ENCODE measurements at regions not wholly inside any gene's neighbourhood (a gene's known extent, or its start where the extent isn't known, plus 50 kb on each side); places are given as distances from the start of the nearest gene placed in this dataset.

DNA sequence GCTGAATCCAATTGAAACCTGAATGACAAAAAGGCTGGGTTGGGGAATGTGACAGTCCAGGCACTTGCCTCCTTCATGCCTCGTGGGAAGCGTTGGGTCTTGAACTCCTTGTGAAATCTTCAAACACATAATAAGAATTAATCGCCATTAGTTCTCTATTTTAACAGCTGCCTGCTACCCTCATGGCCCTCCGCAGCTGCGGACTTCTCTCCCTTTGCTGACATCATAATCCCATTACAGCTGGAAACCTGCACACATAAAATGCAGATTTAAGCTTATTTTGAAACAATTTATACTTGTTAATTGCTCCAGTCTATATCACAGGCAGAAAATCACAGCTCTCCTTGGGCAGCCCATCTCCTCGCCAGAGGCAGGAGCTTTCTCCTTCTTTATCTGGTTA is 403.0 kb upstream of the MKI67 start:
- no peaks in the 10 kb centered on the region for H3K36me3 ChIP-seq
- DNase-seq: no peak
- no peaks in the 10 kb centered on the region for H3K27me3 ChIP-seq
- peaks cover 0 to 4% (median 0%) of the 10 kb centered on the region in 4 donors for H3K4me1 ChIP-seq
- H3K9me3 ChIP-seq: no peaks in the 10 kb centered on the region
- H3K4me3 ChIP-seq: no peak overlapping the region
- intact Hi-C loops (cut with DNase I): loop anchor here (2.0 kb wide), 1 partner anchor 204 kb away; no protein-coding TSS in a partner anchor
- WGBS, 2 donors: 75 to 76% methylated on average over 6 of the region's 6 CpGs
- H3K27ac ChIP-seq: no peak overlapping the region
- TF ChIP-seq POLR2AphosphoS5 (IDR thresholded peaks at IDR 0.05) (no peak), POLR2A (IDR thresholded peaks at IDR 0.05) (no peak), EP300 (IDR thresholded peaks at IDR 0.05) (no peak)
- TF ChIP-seq, protein P1, sequence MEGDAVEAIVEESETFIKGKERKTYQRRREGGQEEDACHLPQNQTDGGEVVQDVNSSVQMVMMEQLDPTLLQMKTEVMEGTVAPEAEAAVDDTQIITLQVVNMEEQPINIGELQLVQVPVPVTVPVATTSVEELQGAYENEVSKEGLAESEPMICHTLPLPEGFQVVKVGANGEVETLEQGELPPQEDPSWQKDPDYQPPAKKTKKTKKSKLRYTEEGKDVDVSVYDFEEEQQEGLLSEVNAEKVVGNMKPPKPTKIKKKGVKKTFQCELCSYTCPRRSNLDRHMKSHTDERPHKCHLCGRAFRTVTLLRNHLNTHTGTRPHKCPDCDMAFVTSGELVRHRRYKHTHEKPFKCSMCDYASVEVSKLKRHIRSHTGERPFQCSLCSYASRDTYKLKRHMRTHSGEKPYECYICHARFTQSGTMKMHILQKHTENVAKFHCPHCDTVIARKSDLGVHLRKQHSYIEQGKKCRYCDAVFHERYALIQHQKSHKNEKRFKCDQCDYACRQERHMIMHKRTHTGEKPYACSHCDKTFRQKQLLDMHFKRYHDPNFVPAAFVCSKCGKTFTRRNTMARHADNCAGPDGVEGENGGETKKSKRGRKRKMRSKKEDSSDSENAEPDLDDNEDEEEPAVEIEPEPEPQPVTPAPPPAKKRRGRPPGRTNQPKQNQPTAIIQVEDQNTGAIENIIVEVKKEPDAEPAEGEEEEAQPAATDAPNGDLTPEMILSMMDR (IDR thresholded peaks at IDR 0.05): no peak

DNA sequence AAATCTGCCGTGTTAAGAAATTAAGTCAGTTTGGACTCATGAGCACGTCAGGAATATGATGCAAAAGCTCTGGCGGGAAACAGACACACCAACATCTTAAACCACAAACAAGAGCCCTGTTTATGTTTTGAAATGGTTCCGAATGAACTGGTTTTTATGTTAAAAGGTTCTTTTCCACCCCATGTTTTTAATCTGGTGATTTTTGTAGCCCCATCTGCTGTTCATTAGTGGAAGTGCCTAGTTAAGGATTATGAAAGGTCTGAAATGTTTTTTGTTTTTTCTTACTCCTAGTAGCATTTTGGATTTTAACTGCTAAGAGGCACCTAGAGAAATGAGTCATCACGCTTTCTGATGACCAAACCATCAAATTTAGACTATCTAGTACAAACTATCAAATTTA is 404.1 kb upstream of the MKI67 start:
- TF ChIP-seq POLR2A (IDR thresholded peaks at IDR 0.05): no peak
- TF ChIP-seq EP300 (IDR thresholded peaks at IDR 0.05): no peak
- no peak for TF ChIP-seq POLR2AphosphoS5 (IDR thresholded peaks at IDR 0.05)
- TF ChIP-seq, protein P1 (IDR thresholded peaks at IDR 0.05): peak in 3 of 4 experiments; percentile 29 to 57 (median 44)
- Histone ChIP-seq H3K4me1 (peaks cover 0 to 4% (median 0%) of the 10 kb centered on the region in 4 donors), H3K27me3 (peaks cover 0 to 6% (median 0%) of the 10 kb centered on the region in 3 donors), H3K4me3 (no peak overlapping the region), H3K27ac (no peak overlapping the region), H3K9me3 (no peaks in the 10 kb centered on the region), H3K36me3 (no peaks in the 10 kb centered on the region)
- intact Hi-C loops (cut with DNase I): no loop called here
- no peak for DNase-seq
- WGBS, 2 donors: 51 to 53% methylated on average over 5 of the region's 5 CpGs

DNA sequence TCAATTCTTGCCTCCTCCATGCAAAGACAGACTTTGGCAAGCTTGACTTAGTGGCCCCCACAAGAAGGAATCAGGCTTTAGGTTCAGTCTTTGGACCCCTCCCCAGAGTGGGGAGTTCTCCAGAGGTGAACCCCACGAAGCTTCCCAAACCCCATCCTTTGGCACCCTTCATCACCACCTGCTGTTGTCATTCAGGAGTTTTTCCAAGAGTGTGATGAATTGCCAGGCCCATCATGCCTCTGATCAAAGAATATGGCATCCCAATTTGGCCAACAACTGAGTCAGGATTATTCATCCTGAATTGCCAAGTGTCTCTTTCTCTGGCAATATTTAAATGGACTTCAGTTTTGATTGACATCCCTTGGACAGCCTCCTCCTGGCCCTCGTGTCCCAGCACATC is 404.7 kb upstream of the MKI67 start:
- WGBS, 2 donors: 47 to 76% methylated on average over 2 of the region's 2 CpGs
- Histone ChIP-seq H3K4me3 (no peak overlapping the region), H3K9me3 (no peaks in the 10 kb centered on the region), H3K36me3 (no peaks in the 10 kb centered on the region), H3K4me1 (peaks cover 0 to 4% (median 0%) of the 10 kb centered on the region in 4 donors), H3K27me3 (peaks cover 0 to 6% (median 0%) of the 10 kb centered on the region in 3 donors), H3K27ac (no peak overlapping the region)
- DNase-seq: no peak
- intact Hi-C loops (cut with DNase I): no loop called here
- TF ChIP-seq EP300 (IDR thresholded peaks at IDR 0.05): no peak
- no peak for TF ChIP-seq POLR2AphosphoS5 (IDR thresholded peaks at IDR 0.05)
- TF ChIP-seq POLR2A (IDR thresholded peaks at IDR 0.05): no peak
- TF ChIP-seq, protein P1 (IDR thresholded peaks at IDR 0.05): no peak

DNA sequence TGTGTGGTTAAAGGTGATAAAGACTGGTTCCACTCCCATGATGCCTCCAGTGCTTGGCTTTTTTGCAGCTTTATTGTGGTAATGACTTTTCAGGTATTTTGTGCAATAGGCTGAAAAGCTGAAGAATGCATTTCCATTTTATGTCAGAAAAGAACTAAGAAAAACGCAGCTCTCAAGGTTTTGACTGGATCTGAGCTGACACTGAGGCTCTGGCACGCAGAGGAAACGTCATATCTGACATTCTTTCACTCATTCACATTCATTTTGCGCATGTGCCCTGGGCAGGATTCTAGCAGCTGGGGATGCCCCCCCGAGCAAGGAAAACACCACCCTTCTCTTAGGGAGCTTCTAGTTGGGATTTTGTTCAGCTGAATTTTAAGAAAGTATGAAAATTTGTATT is 408.5 kb upstream of the MKI67 start:
- Histone ChIP-seq H3K36me3 (no peaks in the 10 kb centered on the region), H3K9me3 (no peaks in the 10 kb centered on the region), H3K27ac (no peak overlapping the region), H3K27me3 (peaks cover 0 to 22% (median 10%) of the 10 kb centered on the region in 3 donors), H3K4me1 (no peaks in the 10 kb centered on the region), H3K4me3 (no peak overlapping the region)
- DNase-seq: no peak
- WGBS, 2 donors: 78 to 82% methylated on average over 5 of the region's 5 CpGs
- intact Hi-C loops (cut with DNase I): no loop called here
- TF ChIP-seq EP300 (IDR thresholded peaks at IDR 0.05): no peak
- TF ChIP-seq, protein P1 (IDR thresholded peaks at IDR 0.05): no peak
- TF ChIP-seq POLR2A (IDR thresholded peaks at IDR 0.05): no peak
- TF ChIP-seq POLR2AphosphoS5 (IDR thresholded peaks at IDR 0.05): no peak

DNA sequence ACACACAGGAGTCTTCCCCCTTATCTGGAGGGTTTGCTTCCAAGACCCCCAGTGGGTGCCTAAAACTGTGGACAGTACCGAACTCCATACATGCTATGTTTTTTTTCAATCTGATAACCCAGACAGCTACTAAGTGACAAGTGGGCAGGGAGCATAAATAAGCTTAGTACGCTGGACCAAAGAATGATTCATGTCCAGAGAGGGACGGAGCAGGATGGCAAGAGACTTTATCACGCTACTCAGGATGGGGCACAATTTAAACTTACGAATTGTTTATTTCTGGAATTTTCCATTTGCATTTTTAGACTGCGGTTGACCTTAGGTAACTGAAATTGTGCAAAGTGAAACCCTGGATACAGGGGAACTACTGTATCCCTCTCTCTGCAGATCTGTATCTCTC is 410.0 kb upstream of the MKI67 start:
- Histone ChIP-seq H3K36me3 (no peaks in the 10 kb centered on the region), H3K27me3 (peaks cover 0 to 38% (median 26%) of the 10 kb centered on the region in 3 donors), H3K27ac (no peak overlapping the region), H3K4me1 (peaks cover 0 to 11% (median 8%) of the 10 kb centered on the region in 4 donors), H3K9me3 (no peaks in the 10 kb centered on the region), H3K4me3 (no peak overlapping the region)
- 74 to 79% methylated on average over 6 of the region's 6 CpGs for WGBS, 2 donors
- TF ChIP-seq POLR2AphosphoS5 (IDR thresholded peaks at IDR 0.05) (no peak), POLR2A (IDR thresholded peaks at IDR 0.05) (no peak), EP300 (IDR thresholded peaks at IDR 0.05) (no peak)
- TF ChIP-seq, protein P1 (IDR thresholded peaks at IDR 0.05): no peak
- intact Hi-C loops (cut with DNase I): no loop called here
- DNase-seq: no peak

All from sigmoid colon (tissue), 6 donors.